Vagina (tissue), 2 donors: ENCODE measurements at regions not wholly inside any gene's neighbourhood (a gene's known extent, or its start where the extent isn't known, plus 50 kb on each side); places are given as distances from the start of the nearest gene placed in this dataset.

Experiments used
- DNase-seq, 2 donors: peaks; one replicate each; pipeline ENCODE4 v3.0.0-alpha.2; 2017; ENCODE audit errors: extremely low spot score in 2 of 2
- H3K27ac ChIP-seq: fragments of 200-600 bp; sonication (generic); one replicate; pipeline ENCODE4 v1.5.1; 2019
- H3K27me3 ChIP-seq: fragments of 200-600 bp; sonication (generic); one replicate; pipeline ENCODE4 v1.5.1; 2019
- H3K36me3 ChIP-seq, 2 donors: fragments of 200-600 bp; sonication (generic); one replicate each; pipeline ENCODE4 v1.5.1; 2017 to 2019
- H3K4me1 ChIP-seq: fragments of 200-600 bp; sonication (generic); one replicate; pipeline ENCODE4 v1.5.1; 2019
- H3K4me3 ChIP-seq, 2 donors: fragments of 200-600 bp; sonication (generic); 1 replicate in 1 of 2; 2 replicates in 1 of 2; pipeline ENCODE4 v1.5.1; 2016 to 2019
- H3K9me3 ChIP-seq: fragments of 200-600 bp; sonication (generic); one replicate; pipeline ENCODE4 v1.5.1; 2019
- POLR2A ChIP-seq, 2 donors: fragments of 450-650 bp; IDR thresholded peaks; one replicate each; pipeline ENCODE4 v1.6.1; 2017; ENCODE audit warnings: antibody characterized with exemption in 2 of 2, mild to moderate bottlenecking in 2 of 2, moderate library complexity in 2 of 2
- POLR2AphosphoS5 ChIP-seq, 2 donors: sonication (generic); formaldehyde crosslinking; IDR thresholded peaks; one replicate each; pipeline ENCODE4 v1.9.0; 2017; ENCODE audit warnings: antibody characterized with exemption in 2 of 2, mild to moderate bottlenecking in 2 of 2, low read depth in 1 of 2; ENCODE audit not compliant: insufficient read depth in 1 of 2
- intact Hi-C: fragments of 100-400 bp; cut with DNase I; formaldehyde crosslinking; loops from one replicate; pipeline ENCODE4 v1.15.1; 2023
- TF ChIP-seq, protein P1 (sequence below), 3 experiments: fragments of 450-650 bp in 2 of 3; fragments of 200-600 bp in 1 of 3; sonication (generic) in 1 of 3; IDR thresholded peaks; one replicate each; pipeline ENCODE4 v1.5.1; 2017 to 2019; ENCODE audit warnings: antibody characterized with exemption in 3 of 3, mild to moderate bottlenecking in 2 of 3, moderate library complexity in 2 of 3

- no peaks in the 10 kb centered on the region for H3K27me3 ChIP-seq
- peaks cover 7% of the 10 kb centered on the region for H3K4me1 ChIP-seq
- H3K9me3 ChIP-seq: no peaks in the 10 kb centered on the region
- TF ChIP-seq, protein P1, sequence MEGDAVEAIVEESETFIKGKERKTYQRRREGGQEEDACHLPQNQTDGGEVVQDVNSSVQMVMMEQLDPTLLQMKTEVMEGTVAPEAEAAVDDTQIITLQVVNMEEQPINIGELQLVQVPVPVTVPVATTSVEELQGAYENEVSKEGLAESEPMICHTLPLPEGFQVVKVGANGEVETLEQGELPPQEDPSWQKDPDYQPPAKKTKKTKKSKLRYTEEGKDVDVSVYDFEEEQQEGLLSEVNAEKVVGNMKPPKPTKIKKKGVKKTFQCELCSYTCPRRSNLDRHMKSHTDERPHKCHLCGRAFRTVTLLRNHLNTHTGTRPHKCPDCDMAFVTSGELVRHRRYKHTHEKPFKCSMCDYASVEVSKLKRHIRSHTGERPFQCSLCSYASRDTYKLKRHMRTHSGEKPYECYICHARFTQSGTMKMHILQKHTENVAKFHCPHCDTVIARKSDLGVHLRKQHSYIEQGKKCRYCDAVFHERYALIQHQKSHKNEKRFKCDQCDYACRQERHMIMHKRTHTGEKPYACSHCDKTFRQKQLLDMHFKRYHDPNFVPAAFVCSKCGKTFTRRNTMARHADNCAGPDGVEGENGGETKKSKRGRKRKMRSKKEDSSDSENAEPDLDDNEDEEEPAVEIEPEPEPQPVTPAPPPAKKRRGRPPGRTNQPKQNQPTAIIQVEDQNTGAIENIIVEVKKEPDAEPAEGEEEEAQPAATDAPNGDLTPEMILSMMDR (IDR thresholded peaks at IDR 0.05): no peak
- no peak for TF ChIP-seq POLR2AphosphoS5 (IDR thresholded peaks at IDR 0.05; ENCODE audit: insufficient read depth in 1 of 2, low read depth in 1 of 2)
- TF ChIP-seq POLR2A (IDR thresholded peaks at IDR 0.05): no peak
- H3K4me3 ChIP-seq: no peak overlapping the region
- DNase-seq: no peak
- no peak overlapping the region for H3K27ac ChIP-seq
- intact Hi-C loops: no loop called here
- H3K36me3 ChIP-seq: no peaks in the 10 kb centered on the region
Observed at GRCh38 chr2:129297430-129297829, 682.0 kb upstream of the RAB6C start.

- no peak overlapping the region for H3K27ac ChIP-seq
- TF ChIP-seq POLR2A (IDR thresholded peaks at IDR 0.05) (no peak), POLR2AphosphoS5 (IDR thresholded peaks at IDR 0.05; ENCODE audit: insufficient read depth in 1 of 2, low read depth in 1 of 2) (no peak)
- TF ChIP-seq, protein P1 (IDR thresholded peaks at IDR 0.05): no peak
- H3K4me1 ChIP-seq: peaks cover 7% of the 10 kb centered on the region
- H3K9me3 ChIP-seq: no peaks in the 10 kb centered on the region
- no peaks in the 10 kb centered on the region for H3K27me3 ChIP-seq
- no peak for DNase-seq
- H3K36me3 ChIP-seq: no peaks in the 10 kb centered on the region
- no peak overlapping the region for H3K4me3 ChIP-seq
- intact Hi-C loops: no loop called here
Observed at GRCh38 chr2:129299338-129299737, 680.1 kb upstream of the RAB6C start.

DNA sequence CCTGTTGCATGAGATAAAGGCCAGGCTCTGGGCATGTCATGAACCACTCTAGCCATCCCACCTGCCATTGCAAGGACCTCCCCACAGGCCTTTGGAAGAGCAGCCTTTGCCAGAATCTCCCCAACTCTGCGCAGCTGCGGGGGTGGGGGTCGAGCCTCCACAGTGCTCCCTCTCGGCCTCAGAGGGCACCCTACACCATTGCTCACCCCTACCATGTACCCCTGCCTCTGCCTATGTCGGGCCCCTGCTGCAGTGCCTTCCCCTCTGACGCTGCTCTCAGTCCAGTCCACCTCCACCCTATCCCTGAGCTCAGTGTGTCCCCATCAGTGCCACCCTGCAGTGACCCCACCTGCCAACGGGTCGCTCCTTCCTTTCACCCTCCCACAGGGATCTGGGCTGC, 679.7 kb upstream of the RAB6C start:
- DNase-seq: no peak
- Histone ChIP-seq H3K4me1 (peaks cover 7% of the 10 kb centered on the region), H3K27me3 (no peaks in the 10 kb centered on the region), H3K27ac (no peak overlapping the region), H3K4me3 (no peak overlapping the region), H3K9me3 (no peaks in the 10 kb centered on the region), H3K36me3 (no peaks in the 10 kb centered on the region)
- intact Hi-C loops: no loop called here
- TF ChIP-seq, protein P1 (IDR thresholded peaks at IDR 0.05): no peak
- no peak for TF ChIP-seq POLR2AphosphoS5 (IDR thresholded peaks at IDR 0.05; ENCODE audit: insufficient read depth in 1 of 2, low read depth in 1 of 2)
- TF ChIP-seq POLR2A (IDR thresholded peaks at IDR 0.05): no peak

GRCh38 chr2:129300456-129300855, 679.0 kb upstream of the RAB6C start:
- DNase-seq: no peak
- TF ChIP-seq POLR2A (IDR thresholded peaks at IDR 0.05): no peak
- TF ChIP-seq, protein P1 (IDR thresholded peaks at IDR 0.05): no peak
- TF ChIP-seq POLR2AphosphoS5 (IDR thresholded peaks at IDR 0.05; ENCODE audit: insufficient read depth in 1 of 2, low read depth in 1 of 2): no peak
- H3K27ac ChIP-seq: no peak overlapping the region
- no peaks in the 10 kb centered on the region for H3K27me3 ChIP-seq
- no peaks in the 10 kb centered on the region for H3K36me3 ChIP-seq
- H3K4me1 ChIP-seq: peaks cover 7% of the 10 kb centered on the region
- intact Hi-C loops: no loop called here
- H3K4me3 ChIP-seq: no peak overlapping the region
- no peaks in the 10 kb centered on the region for H3K9me3 ChIP-seq

DNA sequence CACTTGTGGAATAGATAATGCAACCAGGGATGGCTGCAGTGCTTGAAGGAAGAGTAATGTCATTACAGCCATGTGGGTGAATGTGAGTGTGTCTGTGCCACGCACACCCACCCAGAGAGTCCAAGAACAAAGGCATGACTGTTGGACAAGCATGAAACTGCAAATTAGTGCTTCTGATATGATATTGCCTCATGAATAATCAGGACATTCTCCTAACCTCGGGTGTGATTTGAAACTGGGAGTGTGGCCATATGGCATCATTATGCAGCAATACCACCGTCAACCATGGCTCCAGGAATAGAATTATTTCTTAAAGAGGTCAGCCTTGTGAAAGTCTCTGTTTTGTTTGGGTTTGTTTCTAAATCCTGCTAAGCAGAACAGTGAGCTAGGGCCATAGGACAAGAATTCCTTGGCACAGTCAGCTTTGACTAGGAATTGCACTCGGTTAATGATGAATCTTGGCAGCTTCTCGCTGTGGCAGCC, 678.0 kb upstream of the RAB6C start:
- Histone ChIP-seq H3K4me3 (no peak overlapping the region), H3K36me3 (no peaks in the 10 kb centered on the region), H3K9me3 (no peaks in the 10 kb centered on the region), H3K27me3 (no peaks in the 10 kb centered on the region), H3K27ac (no peak overlapping the region), H3K4me1 (peaks cover 4% of the 10 kb centered on the region)
- intact Hi-C loops: no loop called here
- DNase-seq: no peak
- TF ChIP-seq POLR2AphosphoS5 (IDR thresholded peaks at IDR 0.05; ENCODE audit: insufficient read depth in 1 of 2, low read depth in 1 of 2) (no peak), POLR2A (IDR thresholded peaks at IDR 0.05) (no peak)
- TF ChIP-seq, protein P1 (IDR thresholded peaks at IDR 0.05): no peak
